SK-N-SH treated with all-trans-retinoic acid at 6 μM for 48 hours (cell line): ENCODE measurements at regions not wholly inside any gene's neighbourhood (a gene's known extent, or its start where the extent isn't known, plus 50 kb on each side); places are given as distances from the start of the nearest gene placed in this dataset.

ENCODE experiments used
- CREB5 ChIP-seq: fragments of 250-450 bp; sonication (Bioruptor Pico); IDR thresholded peaks from 2 replicates; pipeline ENCODE4 v1.5.1; 2020; ENCODE audit warnings: low read depth, mild to moderate bottlenecking, moderate library complexity
- PATZ1 ChIP-seq: fragments of 250-450 bp; sonication (Bioruptor Pico); IDR thresholded peaks from 2 replicates; pipeline ENCODE4 v1.8.0; 2020; ENCODE audit warnings: mild to moderate bottlenecking, moderate library complexity, borderline replicate concordance
- RARB ChIP-seq: fragments of 250-450 bp; sonication (Bioruptor Pico); IDR thresholded peaks from 2 replicates; pipeline ENCODE4 v1.8.0; 2021; ENCODE audit warnings: mild to moderate bottlenecking, moderate library complexity
- TOX ChIP-seq: fragments of 250-450 bp; sonication (Bioruptor Pico); IDR thresholded peaks from 2 replicates; pipeline ENCODE4 v1.8.0; 2021; ENCODE audit warnings: mild to moderate bottlenecking, moderate library complexity, borderline replicate concordance
- ZC3H10 ChIP-seq: fragments of 250-450 bp; sonication (Bioruptor Pico); IDR thresholded peaks from 2 replicates; pipeline ENCODE4 v1.5.1; 2021; ENCODE audit warnings: mild to moderate bottlenecking, moderate library complexity
- ZFP3 ChIP-seq: fragments of 250-450 bp; sonication (Bioruptor Pico); IDR thresholded peaks from 2 replicates; pipeline ENCODE4 v1.5.0; 2020; ENCODE audit warnings: mild to moderate bottlenecking, moderate library complexity
- ZNF8 ChIP-seq: fragments of 450-650 bp; formaldehyde crosslinking; IDR thresholded peaks from 2 replicates; pipeline ENCODE4 v1.5.0; 2020; ENCODE audit warnings: mild to moderate bottlenecking, moderate library complexity

- no peak for TF ChIP-seq PATZ1
- no peak for TF ChIP-seq CREB5 (CRISPR knock-in tag)
- no peak for TF ChIP-seq TOX
- TF ChIP-seq ZNF8 (CRISPR knock-in tag), result no peak
- TF ChIP-seq ZC3H10 (CRISPR knock-in tag), result no peak
- TF ChIP-seq RARB (CRISPR knock-in tag), result no peak
- no peak for TF ChIP-seq ZFP3 (CRISPR knock-in tag)
Observed at GRCh38 chr15:31570591-31570990, 244.0 kb downstream of the KLF13 start.
